Immature natural killer cell (primary cell): ENCODE measurements at regions not wholly inside any gene's neighbourhood (a gene's known extent, or its start where the extent isn't known, plus 50 kb on each side); places are given as distances from the start of the nearest gene placed in this dataset.
"Not testable (repeated sequence)": the region's sequence is repeated elsewhere in the genome, so short reads cannot be mapped to it uniquely, and the experiment has no call there.

ENCODE experiments used
- DNase-seq, 3 donors: peaks; one replicate each; pipeline ENCODE4 v3.0.0; 2022; ENCODE audit warnings: mixed read lengths in 1 of 3
- H3K27ac Mint-ChIP-seq, 6 donors: one replicate each; pipeline ENCODE4 v1.8.0; 2020; ENCODE audit warnings: mixed read lengths in 6 of 6, mild to moderate bottlenecking in 5 of 6, inconsistent platforms in 4 of 6, moderate library complexity in 3 of 6
- H3K27me3 Mint-ChIP-seq, 3 donors: one replicate each; pipeline ENCODE4 v1.8.0; 2020 to 2021; ENCODE audit warnings: low read depth in 3 of 3, mild to moderate bottlenecking in 3 of 3, mixed read lengths in 3 of 3, moderate library complexity in 3 of 3, inconsistent platforms in 1 of 3
- H3K36me3 Mint-ChIP-seq, 3 donors: one replicate each; pipeline ENCODE4 v1.8.0; 2020; ENCODE audit warnings: mixed read lengths in 3 of 3, inconsistent platforms in 2 of 3, mild to moderate bottlenecking in 2 of 3
- H3K4me1 Mint-ChIP-seq, 2 donors: one replicate each; pipeline ENCODE4 v1.8.0; 2020; ENCODE audit warnings: inconsistent platforms in 2 of 2, mild to moderate bottlenecking in 2 of 2, mixed read lengths in 2 of 2, moderate library complexity in 1 of 2
- H3K4me3 Mint-ChIP-seq, 5 donors: one replicate each; pipeline ENCODE4 v1.8.0; 2020; ENCODE audit warnings: mild to moderate bottlenecking in 5 of 5, mixed read lengths in 5 of 5, inconsistent platforms in 3 of 5, moderate library complexity in 3 of 5
- H3K9me3 Mint-ChIP-seq, 6 donors: one replicate each; pipeline ENCODE4 v1.8.0; 2020; ENCODE audit warnings: mild to moderate bottlenecking in 6 of 6, mixed read lengths in 6 of 6, inconsistent platforms in 4 of 6, moderate library complexity in 3 of 6

- H3K36me3 Mint-ChIP-seq, result no peaks in the 10 kb centered on the region
- no peak for DNase-seq
- H3K27ac Mint-ChIP-seq, result no peak overlapping the region
- H3K9me3 Mint-ChIP-seq, result peaks cover 0 to 2% (median 0%) of the 10 kb centered on the region in 6 donors
- H3K4me1 Mint-ChIP-seq, result no peaks in the 10 kb centered on the region
- H3K4me3 Mint-ChIP-seq, result no peak overlapping the region
- peaks cover 0 to 2% (median 2%) of the 10 kb centered on the region in 3 donors for H3K27me3 Mint-ChIP-seq
These were observed 597.7 kb upstream of the CITED2 start for GRCh38 chr6:139972116-139972515.

DNA sequence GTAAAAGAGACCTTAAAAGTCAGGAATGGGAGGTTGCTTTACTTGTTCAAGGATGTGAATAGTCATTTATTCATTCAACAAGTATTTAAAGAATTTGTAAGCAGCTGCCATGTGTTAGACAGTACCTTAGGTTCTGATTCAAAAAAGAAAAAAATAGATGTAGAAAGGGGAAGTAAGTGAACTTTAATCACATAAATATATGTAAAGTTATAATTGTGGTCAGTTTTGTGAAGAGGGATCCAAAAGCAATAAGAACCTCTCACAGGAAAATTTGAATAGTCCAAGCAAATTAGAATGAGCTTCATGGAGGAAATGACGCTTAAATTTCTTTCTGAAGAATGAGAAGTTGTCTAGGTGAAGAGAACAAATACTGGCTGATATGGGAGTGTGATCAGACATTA is 596.1 kb upstream of the CITED2 start:
- no peaks in the 10 kb centered on the region for H3K27me3 Mint-ChIP-seq
- no peak overlapping the region for H3K4me3 Mint-ChIP-seq
- DNase-seq, result no peak
- H3K9me3 Mint-ChIP-seq, result peaks cover 0 to 2% (median 0%) of the 10 kb centered on the region in 6 donors
- no peaks in the 10 kb centered on the region for H3K36me3 Mint-ChIP-seq
- no peak overlapping the region for H3K27ac Mint-ChIP-seq
- H3K4me1 Mint-ChIP-seq, result no peaks in the 10 kb centered on the region

DNA sequence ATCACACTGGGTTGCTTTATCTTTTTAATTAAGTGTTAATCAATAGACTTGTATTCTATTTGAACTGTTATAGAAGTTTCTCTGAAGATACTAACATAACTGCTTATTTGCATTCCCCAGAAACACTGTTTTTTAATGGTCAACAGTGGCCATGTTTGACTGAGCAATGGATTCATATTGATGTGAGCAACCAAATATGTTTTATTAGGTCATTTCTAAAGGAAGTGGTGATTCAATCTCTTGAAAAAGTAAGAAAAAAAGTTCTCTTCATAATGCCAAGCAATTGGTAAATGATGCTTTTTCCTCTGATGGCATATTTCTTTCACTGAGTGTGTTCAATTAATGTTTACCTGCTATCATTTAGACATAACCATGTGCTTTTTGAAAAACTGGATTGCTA is 593.0 kb upstream of the CITED2 start:
- Mint-ChIP-seq H3K36me3 (no peaks in the 10 kb centered on the region), H3K9me3 (peaks cover 0 to 2% (median 0%) of the 10 kb centered on the region in 6 donors), H3K4me1 (no peaks in the 10 kb centered on the region), H3K27me3 (peaks cover 0 to 4% (median 0%) of the 10 kb centered on the region in 3 donors), H3K4me3 (no peak overlapping the region), H3K27ac (no peak overlapping the region)
- DNase-seq, result no peak

DNA sequence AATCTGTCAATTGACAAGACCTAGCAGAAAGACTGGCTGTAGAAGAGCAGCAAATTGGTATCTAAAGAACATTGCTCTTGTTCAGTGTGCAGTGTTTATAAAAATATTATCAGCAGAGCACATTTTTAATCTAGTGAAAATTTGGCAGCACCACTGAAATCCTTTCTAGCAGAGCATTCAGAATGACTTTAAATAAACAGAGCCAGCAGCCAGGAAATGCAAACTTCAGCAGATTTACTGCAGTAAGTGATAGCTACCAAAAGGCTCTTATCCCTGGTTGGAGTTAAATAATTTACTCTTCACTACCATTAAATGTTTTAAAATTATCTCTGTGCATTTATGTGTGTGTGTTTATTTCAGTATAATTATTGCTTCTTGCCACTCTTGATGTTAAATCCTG is 590.9 kb upstream of the CITED2 start:
- no peaks in the 10 kb centered on the region for H3K4me1 Mint-ChIP-seq
- peaks cover 0 to 2% (median 0%) of the 10 kb centered on the region in 6 donors for H3K9me3 Mint-ChIP-seq
- DNase-seq, result no peak
- no peak overlapping the region for H3K27ac Mint-ChIP-seq
- H3K27me3 Mint-ChIP-seq, result peaks cover 0 to 4% (median 0%) of the 10 kb centered on the region in 3 donors
- H3K36me3 Mint-ChIP-seq, result no peaks in the 10 kb centered on the region
- no peak overlapping the region for H3K4me3 Mint-ChIP-seq

DNA sequence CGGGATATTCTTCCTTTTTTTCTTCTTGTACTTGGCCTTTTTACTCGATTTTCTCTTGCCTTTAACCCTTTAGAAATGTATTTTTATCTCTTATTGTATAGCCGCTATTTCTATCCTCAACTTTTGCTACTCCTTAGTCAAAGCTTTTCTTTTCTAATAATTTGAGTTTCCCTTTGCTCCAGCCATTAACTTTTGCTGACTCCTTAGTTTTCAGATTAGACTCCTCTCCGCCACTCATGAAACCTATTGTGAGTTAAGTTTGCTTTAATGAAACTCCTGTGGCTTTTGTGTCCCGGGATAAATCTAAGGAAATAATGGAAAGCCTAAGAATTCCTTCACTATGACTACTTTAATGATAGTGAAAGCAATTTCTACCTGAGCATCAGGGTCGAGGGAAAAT is 590.3 kb upstream of the CITED2 start:
- H3K27ac Mint-ChIP-seq, result no peak overlapping the region
- peaks cover 0 to 4% (median 0%) of the 10 kb centered on the region in 3 donors for H3K27me3 Mint-ChIP-seq
- H3K9me3 Mint-ChIP-seq, result no peaks in the 10 kb centered on the region
- DNase-seq, result no peak
- no peak overlapping the region for H3K4me3 Mint-ChIP-seq
- H3K4me1 Mint-ChIP-seq, result no peaks in the 10 kb centered on the region
- no peaks in the 10 kb centered on the region for H3K36me3 Mint-ChIP-seq

- no peak overlapping the region for H3K4me3 Mint-ChIP-seq
- H3K36me3 Mint-ChIP-seq, result no peaks in the 10 kb centered on the region
- peaks cover 0 to 4% (median 0%) of the 10 kb centered on the region in 3 donors for H3K27me3 Mint-ChIP-seq
- no peaks in the 10 kb centered on the region for H3K9me3 Mint-ChIP-seq
- H3K4me1 Mint-ChIP-seq, result no peaks in the 10 kb centered on the region
- DNase-seq, result no peak
- H3K27ac Mint-ChIP-seq, result no peak overlapping the region
These were observed 588.4 kb upstream of the CITED2 start for GRCh38 chr6:139962654-139963347.

- H3K9me3 Mint-ChIP-seq, result no peaks in the 10 kb centered on the region
- H3K4me1 Mint-ChIP-seq, result no peaks in the 10 kb centered on the region
- no peaks in the 10 kb centered on the region for H3K36me3 Mint-ChIP-seq
- no peak overlapping the region for H3K27ac Mint-ChIP-seq
- no peak for DNase-seq
- no peak overlapping the region for H3K4me3 Mint-ChIP-seq
- H3K27me3 Mint-ChIP-seq, result peaks cover 0 to 4% (median 0%) of the 10 kb centered on the region in 3 donors
These were observed 586.7 kb upstream of the CITED2 start for GRCh38 chr6:139961190-139961589.

- no peak overlapping the region for H3K27ac Mint-ChIP-seq
These were observed 586.2 kb upstream of the CITED2 start for GRCh38 chr6:139960671-139961070.

GRCh38 chr6:139955366-139956155 is 581.1 kb upstream of the CITED2 start:
- DNase-seq, result no peak
- Mint-ChIP-seq H3K9me3 (peaks cover 0 to 3% (median 0%) of the 10 kb centered on the region in 6 donors), H3K27ac (no peak overlapping the region), H3K4me3 (no peak overlapping the region), H3K4me1 (no peaks in the 10 kb centered on the region), H3K36me3 (no peaks in the 10 kb centered on the region), H3K27me3 (peaks cover 0 to 5% (median 2%) of the 10 kb centered on the region in 3 donors)

More at GRCh38 chr6:139960671-139961070, 586.2 kb upstream of the CITED2 start:
- no peak for DNase-seq
- no peaks in the 10 kb centered on the region for H3K9me3 Mint-ChIP-seq
- H3K27me3 Mint-ChIP-seq, result peaks cover 0 to 4% (median 0%) of the 10 kb centered on the region in 3 donors
- H3K4me3 Mint-ChIP-seq, result no peak overlapping the region
- no peaks in the 10 kb centered on the region for H3K36me3 Mint-ChIP-seq
- no peaks in the 10 kb centered on the region for H3K4me1 Mint-ChIP-seq

DNA sequence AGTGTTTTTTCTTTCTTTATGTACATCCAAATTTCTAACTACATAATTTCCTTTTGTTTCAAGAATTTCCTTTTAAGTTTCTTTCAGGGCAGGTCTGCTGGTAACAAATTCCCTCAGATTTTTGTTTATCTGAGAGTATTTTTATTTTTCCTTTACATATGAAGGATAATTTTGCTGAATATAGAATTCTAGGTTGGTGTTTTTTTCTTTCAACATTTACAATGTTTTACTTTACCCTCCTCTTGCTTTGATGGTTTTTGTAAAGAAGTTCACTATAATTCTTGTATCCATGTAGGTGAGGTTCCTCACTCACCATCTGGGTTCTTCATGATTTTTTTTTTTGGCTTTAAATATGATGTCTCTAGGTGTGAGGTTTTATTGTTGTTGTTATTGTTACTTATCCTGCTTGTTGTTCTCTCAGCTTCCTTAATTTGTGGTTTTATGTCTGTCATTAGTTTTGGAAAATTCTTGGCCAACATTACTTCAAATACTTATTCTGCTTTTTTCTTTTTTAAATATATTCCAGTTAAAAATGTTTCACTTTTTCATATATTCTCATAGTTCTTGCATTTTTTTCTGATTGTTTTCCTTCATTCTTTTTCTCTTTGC is 580.1 kb upstream of the CITED2 start:
- no peak for DNase-seq
- Mint-ChIP-seq H3K4me1 (no peaks in the 10 kb centered on the region), H3K27ac (no peak overlapping the region), H3K4me3 (no peak overlapping the region), H3K36me3 (no peaks in the 10 kb centered on the region), H3K27me3 (peaks cover 0 to 5% (median 2%) of the 10 kb centered on the region in 3 donors), H3K9me3 (peaks cover 0 to 3% (median 0%) of the 10 kb centered on the region in 6 donors)

GRCh38 chr6:139953780-139954179 is 579.3 kb upstream of the CITED2 start:
- not testable (repeated sequence) for H3K27me3 Mint-ChIP-seq, H3K36me3 Mint-ChIP-seq, H3K27ac Mint-ChIP-seq, H3K4me1 Mint-ChIP-seq, H3K9me3 Mint-ChIP-seq, H3K4me3 Mint-ChIP-seq, DNase-seq

DNA sequence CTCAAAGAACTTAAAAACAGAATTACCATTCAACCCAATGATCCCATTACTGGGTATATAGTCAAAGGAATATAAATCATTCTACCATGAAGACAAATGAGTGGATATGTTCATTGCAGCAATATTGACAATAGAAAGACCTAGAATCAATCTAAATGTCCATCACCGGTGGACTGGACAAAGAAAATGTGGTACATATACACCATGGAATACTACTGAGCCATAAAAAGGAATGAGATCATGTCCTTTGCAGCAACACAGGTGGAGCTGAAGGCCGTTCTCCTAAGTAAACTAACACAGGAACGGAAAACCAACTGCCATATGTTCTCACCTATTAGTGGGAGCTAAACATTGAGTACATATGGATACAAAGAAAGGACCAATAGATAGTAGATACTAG is 576.7 kb upstream of the CITED2 start:
- Mint-ChIP-seq H3K4me1 (no peaks in the 10 kb centered on the region), H3K4me3 (no peak overlapping the region), H3K9me3 (peaks cover 0 to 3% (median 0%) of the 10 kb centered on the region in 6 donors), H3K27ac (no peak overlapping the region), H3K36me3 (no peaks in the 10 kb centered on the region), H3K27me3 (peaks cover 0 to 6% (median 2%) of the 10 kb centered on the region in 3 donors)
- no peak for DNase-seq

- Mint-ChIP-seq H3K4me3 (no peak overlapping the region), H3K36me3 (no peaks in the 10 kb centered on the region), H3K27ac (no peak overlapping the region), H3K9me3 (no peaks in the 10 kb centered on the region), H3K4me1 (no peaks in the 10 kb centered on the region), H3K27me3 (peaks cover 0 to 5% (median 4%) of the 10 kb centered on the region in 3 donors)
- no peak for DNase-seq
These were observed 570.5 kb upstream of the CITED2 start for GRCh38 chr6:139944976-139945375.

GRCh38 chr6:139944131-139944530 is 569.7 kb upstream of the CITED2 start:
- no peak for DNase-seq
- H3K4me3 Mint-ChIP-seq, result no peak overlapping the region
- no peaks in the 10 kb centered on the region for H3K36me3 Mint-ChIP-seq
- H3K27ac Mint-ChIP-seq, result no peak overlapping the region
- peaks cover 0 to 6% (median 5%) of the 10 kb centered on the region in 3 donors for H3K27me3 Mint-ChIP-seq
- no peaks in the 10 kb centered on the region for H3K4me1 Mint-ChIP-seq
- no peaks in the 10 kb centered on the region for H3K9me3 Mint-ChIP-seq
